ENCODE measurements at regions not wholly inside any gene's neighbourhood (a gene's known extent, or its start where the extent isn't known, plus 50 kb on each side); places are given as distances from the start of the nearest gene placed in this dataset.

- ChIA-PET POLR2A (no interaction called here), CTCF (no interaction called here)
- no peaks in the 10 kb centered on the region for H3K27me3 ChIP-seq (ENCODE audit: control insufficient read depth, insufficient read depth, low read length)
Measured at GRCh38 chr2:15705310-15705709, 113.6 kb downstream of the DDX1 start.

GRCh38 chr2:15705839-15706386, 114.2 kb downstream of the DDX1 start:
- no peaks in the 10 kb centered on the region for H3K36me3 ChIP-seq (ENCODE audit: control insufficient read depth, insufficient read depth, low read length)
- H3K4me1 ChIP-seq (ENCODE audit: control insufficient read depth, insufficient read depth, low read length): no peaks in the 10 kb centered on the region
- ChIA-PET POLR2A (no interaction called here), CTCF (no interaction called here)
- no peak overlapping the region for H3K27ac ChIP-seq (ENCODE audit: low read length)
- no peak for TF ChIP-seq CTCF (IDR thresholded peaks at IDR 0.05)
- TF ChIP-seq SIN3A (IDR thresholded peaks at IDR 0.05; ENCODE audit: borderline replicate concordance, insufficient read depth, low read depth, low read length): no peak
- TF ChIP-seq REST (IDR thresholded peaks at IDR 0.05; ENCODE audit: insufficient read depth in 1 of 2, low read depth in 2 of 2, low read length in 1 of 2): no peak
- TF ChIP-seq TCF7L2 (IDR thresholded peaks at IDR 0.05; ENCODE audit: low read depth, low read length): no peak
- no peaks in the 10 kb centered on the region for H3K9me3 ChIP-seq (ENCODE audit: control insufficient read depth, insufficient read depth, low read depth, low read length)
- ATAC-seq (no peak), DNase-seq (ENCODE audit: low read depth, low spot score) (no peak)
- in situ Hi-C loops (cut with HindIII; ENCODE audit: low pct_unique_long_range_greater_than_20kb, low sequenced_read_pairs) (no loop called here), intact Hi-C loops (cut with micrococcal nuclease; ENCODE audit: unreplicated experiment) (no loop called here)
- no peak overlapping the region for H3K4me3 ChIP-seq (ENCODE audit: low read depth in 2 of 2, low read length in 2 of 2)
- no TSS peak for BruUV-seq (replicated peaks)
- no peaks in the 10 kb centered on the region for H3K27me3 ChIP-seq (ENCODE audit: control insufficient read depth, insufficient read depth, low read length)

More at GRCh38 chr2:15705310-15705709, 113.6 kb downstream of the DDX1 start:
- Histone ChIP-seq H3K27ac (ENCODE audit: low read length) (no peak overlapping the region), H3K4me3 (ENCODE audit: low read depth in 2 of 2, low read length in 2 of 2) (no peak overlapping the region), H3K4me1 (ENCODE audit: control insufficient read depth, insufficient read depth, low read length) (no peaks in the 10 kb centered on the region), H3K36me3 (ENCODE audit: control insufficient read depth, insufficient read depth, low read length) (no peaks in the 10 kb centered on the region), H3K9me3 (ENCODE audit: control insufficient read depth, insufficient read depth, low read depth, low read length) (no peaks in the 10 kb centered on the region)
- in situ Hi-C loops (cut with HindIII; ENCODE audit: low pct_unique_long_range_greater_than_20kb, low sequenced_read_pairs) (no loop called here), intact Hi-C loops (cut with micrococcal nuclease; ENCODE audit: unreplicated experiment) (no loop called here)
- DNase-seq (ENCODE audit: low read depth, low spot score) (no peak), ATAC-seq (no peak)
- no TSS peak for BruUV-seq (replicated peaks)
- no peak for TF ChIP-seq POLR2AphosphoS5 (IDR thresholded peaks at IDR 0.05; ENCODE audit: low read depth, low read length)
- TF ChIP-seq CTCF (IDR thresholded peaks at IDR 0.05): no peak
- no peak for TF ChIP-seq TCF7L2 (IDR thresholded peaks at IDR 0.05; ENCODE audit: low read depth, low read length)
- no peak for TF ChIP-seq REST (IDR thresholded peaks at IDR 0.05; ENCODE audit: insufficient read depth in 1 of 2, low read depth in 2 of 2, low read length in 1 of 2)
- TF ChIP-seq SIN3A (IDR thresholded peaks at IDR 0.05; ENCODE audit: borderline replicate concordance, insufficient read depth, low read depth, low read length): no peak
